Colonic mucosa (tissue), 4 donors: ENCODE measurements at regions not wholly inside any gene's neighbourhood (a gene's known extent, or its start where the extent isn't known, plus 50 kb on each side); places are given as distances from the start of the nearest gene placed in this dataset.

Experiments used
- DNase-seq: peaks from one replicate; pipeline ENCODE4 v3.0.0-alpha.2; 2020
- H3K27ac ChIP-seq: fragments of 200-600 bp; one replicate; pipeline ENCODE4 v1.8.0; 2021
- H3K27me3 ChIP-seq: fragments of 200-600 bp; one replicate; pipeline ENCODE4 v1.8.0; 2021
- H3K36me3 ChIP-seq: fragments of 200-600 bp; one replicate; pipeline ENCODE4 v1.8.0; 2021
- H3K4me1 ChIP-seq: fragments of 200-600 bp; one replicate; pipeline ENCODE4 v1.8.0; 2021; ENCODE audit warnings: mild to moderate bottlenecking
- H3K4me3 ChIP-seq: fragments of 200-600 bp; one replicate; pipeline ENCODE4 v1.8.0; 2021
- H3K9ac ChIP-seq, 2 donors: one replicate each; pipeline ENCODE4 v1.7.0; 2013; ENCODE audit warnings: control low read depth in 2 of 2, low read depth in 2 of 2, low read length in 2 of 2
- H3K9me3 ChIP-seq: fragments of 200-600 bp; one replicate; pipeline ENCODE4 v1.8.0; 2021
- CTCF ChIP-seq: fragments of 200-600 bp; IDR thresholded peaks from one replicate; pipeline ENCODE4 v1.8.0; 2022; ENCODE audit warnings: antibody characterized with exemption, mild to moderate bottlenecking
- intact Hi-C: fragments of 100-400 bp; cut with DNase I; formaldehyde crosslinking; loops from one replicate; pipeline ENCODE4 v1.14.1; 2022
- donor health status: healthy.
- donor health status: DM: no; HTN: no; CAD: no.
- donor health status: DM: no; HTN: no; CAD: no.

- no peaks in the 10 kb centered on the region for H3K4me1 ChIP-seq
Observed at GRCh38 chr2:52874466-52875106, 893.0 kb upstream of the CHAC2 start.

GRCh38 chr2:52862801-52863200 lies 904.8 kb upstream of the CHAC2 start:
- no peak overlapping the region for H3K4me3 ChIP-seq
- no peaks in the 10 kb centered on the region for H3K36me3 ChIP-seq
- no peaks in the 10 kb centered on the region for H3K4me1 ChIP-seq
- no peak for TF ChIP-seq CTCF
- no peaks in the 10 kb centered on the region for H3K9me3 ChIP-seq
- H3K27me3 ChIP-seq = no peaks in the 10 kb centered on the region
- no peak overlapping the region for H3K9ac ChIP-seq
- H3K27ac ChIP-seq = no peak overlapping the region
- intact Hi-C loops = no loop called here
- DNase-seq = no peak

More at GRCh38 chr2:52874466-52875106, 893.0 kb upstream of the CHAC2 start:
- TF ChIP-seq CTCF = no peak
- Histone ChIP-seq H3K9me3 (no peaks in the 10 kb centered on the region), H3K9ac (no peak overlapping the region), H3K4me3 (no peak overlapping the region), H3K27ac (no peak overlapping the region), H3K27me3 (no peaks in the 10 kb centered on the region), H3K36me3 (no peaks in the 10 kb centered on the region)
- intact Hi-C loops = no loop called here
- DNase-seq = no peak

- intact Hi-C loops = no loop called here
- no peaks in the 10 kb centered on the region for H3K27me3 ChIP-seq
- no peak overlapping the region for H3K27ac ChIP-seq
- no peaks in the 10 kb centered on the region for H3K9me3 ChIP-seq
- H3K36me3 ChIP-seq = no peaks in the 10 kb centered on the region
- no peak overlapping the region for H3K9ac ChIP-seq
- no peak for TF ChIP-seq CTCF
- no peak overlapping the region for H3K4me3 ChIP-seq
- DNase-seq = no peak
- H3K4me1 ChIP-seq = no peaks in the 10 kb centered on the region
Observed at GRCh38 chr2:52861596-52861995, 906.0 kb upstream of the CHAC2 start.

- no peak for DNase-seq
- no peaks in the 10 kb centered on the region for H3K27me3 ChIP-seq
- H3K9ac ChIP-seq = no peak overlapping the region
- no peak overlapping the region for H3K4me3 ChIP-seq
- H3K9me3 ChIP-seq = no peaks in the 10 kb centered on the region
- H3K36me3 ChIP-seq = no peaks in the 10 kb centered on the region
- no peaks in the 10 kb centered on the region for H3K4me1 ChIP-seq
- intact Hi-C loops = no loop called here
- H3K27ac ChIP-seq = no peak overlapping the region
- no peak for TF ChIP-seq CTCF
Observed at GRCh38 chr2:52859065-52859464, 908.5 kb upstream of the CHAC2 start.

GRCh38 chr2:52857722-52858121 lies 909.9 kb upstream of the CHAC2 start:
- Histone ChIP-seq H3K4me3 (no peak overlapping the region), H3K4me1 (no peaks in the 10 kb centered on the region), H3K9ac (no peak overlapping the region), H3K27ac (no peak overlapping the region), H3K27me3 (no peaks in the 10 kb centered on the region), H3K36me3 (no peaks in the 10 kb centered on the region), H3K9me3 (no peaks in the 10 kb centered on the region)
- no peak for TF ChIP-seq CTCF
- DNase-seq = no peak
- intact Hi-C loops = no loop called here
